HG03378 (cell line): ENCODE measurements at regions not wholly inside any gene's neighbourhood (a gene's known extent, or its start where the extent isn't known, plus 50 kb on each side); places are given as distances from the start of the nearest gene placed in this dataset.

Experiments
- ATAC-seq: cut with Tn5 transposase; IDR thresholded peaks from one replicate; pipeline ENCODE4 v1.9.1; 2021; ENCODE audit warnings: mild to moderate bottlenecking, moderate library complexity; ENCODE audit not compliant: unreplicated experiment

- no peak for ATAC-seq
Observed at GRCh38 chr9:28287455-28287854, 714.2 kb upstream of the C9orf72 start.

- no peak for ATAC-seq
Observed at GRCh38 chr9:28289746-28290145, 716.5 kb upstream of the C9orf72 start.

GRCh38 chr9:28293369-28294090 lies 720.2 kb upstream of the C9orf72 start:
- no peak for ATAC-seq

GRCh38 chr9:28301281-28301680 lies 728.0 kb upstream of the C9orf72 start:
- no peak for ATAC-seq

GRCh38 chr9:28317745-28318144 lies 744.5 kb upstream of the C9orf72 start:
- no peak for ATAC-seq

GRCh38 chr9:28318515-28318914 lies 745.2 kb upstream of the C9orf72 start:
- ATAC-seq = no peak

GRCh38 chr9:28319981-28320380 lies 746.7 kb upstream of the C9orf72 start:
- ATAC-seq = no peak

- no peak for ATAC-seq
Observed at GRCh38 chr9:28320616-28321015, 747.3 kb upstream of the C9orf72 start.

- no peak for ATAC-seq
Observed at GRCh38 chr9:28329323-28329722, 756.0 kb upstream of the C9orf72 start.

- ATAC-seq = no peak
Observed at GRCh38 chr9:28332648-28333047, 759.4 kb upstream of the C9orf72 start.

- no peak for ATAC-seq
Observed at GRCh38 chr9:28341913-28342312, 768.6 kb upstream of the C9orf72 start.

GRCh38 chr9:28342815-28343338 lies 769.6 kb upstream of the C9orf72 start:
- ATAC-seq = no peak

- ATAC-seq = no peak
Observed at GRCh38 chr9:28363151-28363562, 789.9 kb upstream of the C9orf72 start.

GRCh38 chr9:28365020-28365640 lies 791.8 kb upstream of the C9orf72 start:
- no peak for ATAC-seq

GRCh38 chr9:28365728-28366127 lies 792.4 kb upstream of the C9orf72 start:
- ATAC-seq = no peak

- no peak for ATAC-seq
Observed at GRCh38 chr9:28378231-28378630, 805.0 kb upstream of the C9orf72 start.

GRCh38 chr9:28379082-28379481 lies 805.8 kb upstream of the C9orf72 start:
- ATAC-seq = no peak

GRCh38 chr9:28389411-28389810 lies 816.1 kb upstream of the C9orf72 start:
- no peak for ATAC-seq

- ATAC-seq = no peak
Observed at GRCh38 chr9:28394774-28395173, 821.5 kb upstream of the C9orf72 start.

GRCh38 chr9:28396058-28396457 lies 822.8 kb upstream of the C9orf72 start:
- no peak for ATAC-seq

GRCh38 chr9:28407351-28407750 lies 834.1 kb upstream of the C9orf72 start:
- no peak for ATAC-seq

GRCh38 chr9:28409919-28410318 lies 836.6 kb upstream of the C9orf72 start:
- ATAC-seq = no peak
